ENCODE measurements at regions not wholly inside any gene's neighbourhood (a gene's known extent, or its start where the extent isn't known, plus 50 kb on each side); places are given as distances from the start of the nearest gene placed in this dataset.

- TF ChIP-seq ATF5 (CRISPR knock-in tag; IDR thresholded peaks at IDR 0.05; ENCODE audit: low read depth) (0 out of 2 replicates have a peak, but pooled peaks have one; percentile 45), SATB2 (CRISPR knock-in tag; IDR thresholded peaks at IDR 0.05) (no peak), FOXP4 (CRISPR knock-in tag; IDR thresholded peaks at IDR 0.05) (peak; percentile 92), ZNF570 (CRISPR knock-in tag; IDR thresholded peaks at IDR 0.05; ENCODE audit: borderline replicate concordance) (no peak), MLXIP (CRISPR knock-in tag; IDR thresholded peaks at IDR 0.05; ENCODE audit: borderline replicate concordance) (no peak; the same call in 1 of the 2 replicates), ZNF274 (CRISPR knock-in tag; IDR thresholded peaks at IDR 0.05) (peak; percentile 72), ZNF44 (CRISPR knock-in tag; IDR thresholded peaks at IDR 0.05) (no peak), KLF13 (CRISPR knock-in tag; IDR thresholded peaks at IDR 0.05) (no peak), ZNF451 (CRISPR knock-in tag; IDR thresholded peaks at IDR 0.05) (peak; percentile 75; the same call in 1 of the 2 replicates), CSRNP1 (CRISPR knock-in tag; IDR thresholded peaks at IDR 0.05) (peak; percentile 67; the same call in 1 of the 2 replicates), ZIK1 (CRISPR knock-in tag; IDR thresholded peaks at IDR 0.05; ENCODE audit: borderline replicate concordance, low read depth) (peak; percentile 90), ZFP90 (CRISPR knock-in tag; IDR thresholded peaks at IDR 0.05; ENCODE audit: borderline replicate concordance) (peak; percentile 84; the same call in 1 of the 2 replicates), ATAD3A (CRISPR knock-in tag; IDR thresholded peaks at IDR 0.05) (no peak), SRSF9 (IDR thresholded peaks at IDR 0.05; ENCODE audit: borderline replicate concordance, insufficient read depth, low read depth, low read length, poor library complexity, severe bottlenecking) (no peak), MZF1 (CRISPR knock-in tag; IDR thresholded peaks at IDR 0.05; ENCODE audit: borderline replicate concordance) (no peak), ZNF652 (CRISPR knock-in tag; IDR thresholded peaks at IDR 0.05; ENCODE audit: borderline replicate concordance, low read depth) (no peak), ZNF598 (CRISPR knock-in tag; IDR thresholded peaks at IDR 0.05; ENCODE audit: borderline replicate concordance) (no peak), ZNF724P (CRISPR knock-in tag; IDR thresholded peaks at IDR 0.05; ENCODE audit: borderline replicate concordance) (0 out of 2 replicates have a peak, but pooled peaks have one; percentile 40)
Observed at GRCh38 chr22:48702573-48703264, 1125.0 kb downstream of the BRD1 start (continued).

All from HepG2 (cell line).